ENCODE measurements at regions not wholly inside any gene's neighbourhood (a gene's known extent, or its start where the extent isn't known, plus 50 kb on each side); places are given as distances from the start of the nearest gene placed in this dataset.

DNA sequence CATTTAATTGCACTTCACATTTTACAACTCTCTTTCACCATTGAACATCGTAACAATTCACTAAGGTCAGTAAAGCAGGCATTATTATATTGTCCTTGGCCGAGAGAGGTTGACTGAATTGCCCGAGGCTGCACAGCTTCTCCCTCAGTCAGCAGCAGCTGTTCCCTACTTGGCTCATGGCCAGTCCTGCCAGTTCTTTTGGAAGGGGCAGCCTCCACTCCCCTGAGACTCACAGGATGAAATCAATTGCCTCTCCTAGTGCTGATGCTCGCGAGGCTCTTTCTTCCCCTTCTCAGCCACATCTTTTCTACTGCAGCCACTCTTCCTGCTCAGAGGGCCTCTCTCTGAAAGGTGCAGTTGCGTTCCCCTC, 79.9 kb upstream of the KCNA1 start:
- peak overlapping the region; percentile 87 for H3K4me3 ChIP-seq (ENCODE audit: low read length, poor library complexity, severe bottlenecking)
- no peaks in the 10 kb centered on the region for H3K27me3 ChIP-seq (ENCODE audit: insufficient read depth, low read length, poor library complexity, severe bottlenecking)
- H3K4me1 ChIP-seq (ENCODE audit: insufficient read depth, low read length, poor library complexity, severe bottlenecking): peaks cover 51% of the 10 kb centered on the region
- peaks cover 77% of the 10 kb centered on the region for H3K79me2 ChIP-seq (ENCODE audit: insufficient read depth, low read length)
- peak overlapping the region; percentile 97 for H3K9ac ChIP-seq (ENCODE audit: low read depth, low read length, poor library complexity, severe bottlenecking)
- no peaks in the 10 kb centered on the region for H4K20me1 ChIP-seq (ENCODE audit: insufficient read depth, low read length, poor library complexity, severe bottlenecking)
- H3K9me2 ChIP-seq (replicated peaks; ENCODE audit: low read depth, low read length): no peaks in the 10 kb centered on the region
- no peaks in the 10 kb centered on the region for H3F3A ChIP-seq (ENCODE audit: low read depth)
- no peak overlapping the region for H2AFZ ChIP-seq (ENCODE audit: low read length)
- H3K4me2 ChIP-seq (ENCODE audit: low read depth, low read length, poor library complexity, severe bottlenecking): peak overlapping the region; percentile 98
- H3K9me3 ChIP-seq (ENCODE audit: insufficient read depth, low read depth, low read length): no peaks in the 10 kb centered on the region; the same call in 1 of the 2 replicates
- H3K36me3 ChIP-seq (ENCODE audit: insufficient read depth, low read length): no peaks in the 10 kb centered on the region
- no peak for TF ChIP-seq EZH2phosphoT487 (IDR thresholded peaks at IDR 0.05; ENCODE audit: borderline replicate concordance)
- TF ChIP-seq, protein P1, sequence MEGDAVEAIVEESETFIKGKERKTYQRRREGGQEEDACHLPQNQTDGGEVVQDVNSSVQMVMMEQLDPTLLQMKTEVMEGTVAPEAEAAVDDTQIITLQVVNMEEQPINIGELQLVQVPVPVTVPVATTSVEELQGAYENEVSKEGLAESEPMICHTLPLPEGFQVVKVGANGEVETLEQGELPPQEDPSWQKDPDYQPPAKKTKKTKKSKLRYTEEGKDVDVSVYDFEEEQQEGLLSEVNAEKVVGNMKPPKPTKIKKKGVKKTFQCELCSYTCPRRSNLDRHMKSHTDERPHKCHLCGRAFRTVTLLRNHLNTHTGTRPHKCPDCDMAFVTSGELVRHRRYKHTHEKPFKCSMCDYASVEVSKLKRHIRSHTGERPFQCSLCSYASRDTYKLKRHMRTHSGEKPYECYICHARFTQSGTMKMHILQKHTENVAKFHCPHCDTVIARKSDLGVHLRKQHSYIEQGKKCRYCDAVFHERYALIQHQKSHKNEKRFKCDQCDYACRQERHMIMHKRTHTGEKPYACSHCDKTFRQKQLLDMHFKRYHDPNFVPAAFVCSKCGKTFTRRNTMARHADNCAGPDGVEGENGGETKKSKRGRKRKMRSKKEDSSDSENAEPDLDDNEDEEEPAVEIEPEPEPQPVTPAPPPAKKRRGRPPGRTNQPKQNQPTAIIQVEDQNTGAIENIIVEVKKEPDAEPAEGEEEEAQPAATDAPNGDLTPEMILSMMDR (conservative IDR thresholded peaks at IDR 0.05; ENCODE audit: low read length): no peak

DNA sequence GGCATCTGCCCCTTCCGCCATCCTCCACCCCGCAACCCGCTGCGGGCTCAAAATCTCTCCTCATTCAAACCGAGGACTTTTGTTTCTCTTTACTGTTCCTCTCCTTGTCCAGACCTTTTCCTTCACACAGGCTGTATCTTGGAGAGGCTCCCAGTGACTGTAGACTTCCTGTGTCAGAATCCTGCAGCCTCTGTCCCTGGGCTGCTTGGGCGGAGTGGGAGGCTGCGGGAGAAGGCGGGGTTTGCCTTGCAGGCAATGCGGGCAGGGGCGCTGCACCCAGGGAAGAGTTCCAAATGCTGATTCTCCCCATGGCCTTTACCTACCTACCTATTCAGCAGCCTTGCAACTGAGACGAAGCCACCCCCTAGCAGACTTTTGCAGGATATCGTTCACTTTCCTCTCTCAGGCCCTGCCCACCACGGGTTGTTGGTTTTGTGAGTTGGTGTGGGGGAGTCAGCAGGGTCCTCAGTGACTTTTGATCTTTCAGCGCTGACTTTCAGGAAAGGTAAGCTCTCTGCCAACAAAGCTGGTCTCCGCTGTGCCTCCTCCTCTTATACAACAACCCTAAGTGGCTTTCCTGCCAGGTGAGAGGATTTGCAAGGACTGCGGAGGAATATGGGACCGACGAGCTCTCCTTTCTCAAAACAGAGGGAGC, 79.0 kb upstream of the KCNA1 start:
- no peaks in the 10 kb centered on the region for H3F3A ChIP-seq (ENCODE audit: low read depth)
- H3K79me2 ChIP-seq (ENCODE audit: insufficient read depth, low read length): peaks cover 68% of the 10 kb centered on the region
- no peak for TF ChIP-seq EZH2phosphoT487 (IDR thresholded peaks at IDR 0.05; ENCODE audit: borderline replicate concordance)
- TF ChIP-seq, protein P1 (conservative IDR thresholded peaks at IDR 0.05; ENCODE audit: low read length): no peak
- no peaks in the 10 kb centered on the region for H3K27me3 ChIP-seq (ENCODE audit: insufficient read depth, low read length, poor library complexity, severe bottlenecking)
- peak overlapping the region; percentile 39 for H2AFZ ChIP-seq (ENCODE audit: low read length)
- H3K36me3 ChIP-seq (ENCODE audit: insufficient read depth, low read length): no peaks in the 10 kb centered on the region
- peak overlapping the region; percentile 97 for H3K9ac ChIP-seq (ENCODE audit: low read depth, low read length, poor library complexity, severe bottlenecking)
- peak overlapping the region; percentile 98 for H3K4me2 ChIP-seq (ENCODE audit: low read depth, low read length, poor library complexity, severe bottlenecking)
- no peaks in the 10 kb centered on the region; the same call in 1 of the 2 replicates for H3K9me3 ChIP-seq (ENCODE audit: insufficient read depth, low read depth, low read length)
- H3K4me3 ChIP-seq (ENCODE audit: low read length, poor library complexity, severe bottlenecking): peak overlapping the region; percentile 87
- no peaks in the 10 kb centered on the region for H3K9me2 ChIP-seq (replicated peaks; ENCODE audit: low read depth, low read length)
- H4K20me1 ChIP-seq (ENCODE audit: insufficient read depth, low read length, poor library complexity, severe bottlenecking): no peaks in the 10 kb centered on the region
- peaks cover 42% of the 10 kb centered on the region for H3K4me1 ChIP-seq (ENCODE audit: insufficient read depth, low read length, poor library complexity, severe bottlenecking)

DNA sequence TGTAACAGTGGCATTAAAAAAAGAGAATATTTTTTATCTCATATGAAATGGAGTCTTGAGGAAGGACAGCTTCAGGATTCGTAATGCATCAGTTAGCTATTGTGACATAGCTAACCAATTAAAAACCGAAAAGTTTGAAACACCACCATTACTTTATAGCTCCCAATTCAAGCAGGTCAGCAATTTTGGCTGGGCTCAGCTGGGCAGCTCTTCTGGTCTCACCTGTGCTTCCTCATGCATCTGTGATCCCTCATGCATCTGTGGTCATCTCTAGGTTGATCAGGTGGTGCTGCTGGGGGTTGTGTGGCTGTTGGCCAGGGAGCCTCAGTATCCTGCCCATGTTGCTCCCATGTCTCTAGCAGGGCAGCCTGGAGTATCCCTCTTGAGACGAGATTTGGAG, 76.7 kb upstream of the KCNA1 start:
- H3K36me3 ChIP-seq (ENCODE audit: insufficient read depth, low read length): no peaks in the 10 kb centered on the region
- H3K9me3 ChIP-seq (ENCODE audit: insufficient read depth, low read depth, low read length): no peaks in the 10 kb centered on the region; the same call in 1 of the 2 replicates
- no peaks in the 10 kb centered on the region for H3K27me3 ChIP-seq (ENCODE audit: insufficient read depth, low read length, poor library complexity, severe bottlenecking)
- no peaks in the 10 kb centered on the region for H3K9me2 ChIP-seq (replicated peaks; ENCODE audit: low read depth, low read length)
- peaks cover 44% of the 10 kb centered on the region for H3K79me2 ChIP-seq (ENCODE audit: insufficient read depth, low read length)
- no peak overlapping the region for H3K4me2 ChIP-seq (ENCODE audit: low read depth, low read length, poor library complexity, severe bottlenecking)
- TF ChIP-seq EZH2phosphoT487 (IDR thresholded peaks at IDR 0.05; ENCODE audit: borderline replicate concordance): no peak
- TF ChIP-seq, protein P1 (conservative IDR thresholded peaks at IDR 0.05; ENCODE audit: low read length): no peak
- no peaks in the 10 kb centered on the region for H4K20me1 ChIP-seq (ENCODE audit: insufficient read depth, low read length, poor library complexity, severe bottlenecking)
- H3K4me1 ChIP-seq (ENCODE audit: insufficient read depth, low read length, poor library complexity, severe bottlenecking): peaks cover 20% of the 10 kb centered on the region
- H3K4me3 ChIP-seq (ENCODE audit: low read length, poor library complexity, severe bottlenecking): no peak overlapping the region
- H3F3A ChIP-seq (ENCODE audit: low read depth): no peaks in the 10 kb centered on the region
- no peak overlapping the region for H3K9ac ChIP-seq (ENCODE audit: low read depth, low read length, poor library complexity, severe bottlenecking)
- H2AFZ ChIP-seq (ENCODE audit: low read length): no peak overlapping the region
